HepG2 (cell line): ENCODE measurements at regions not wholly inside any gene's neighbourhood (a gene's known extent, or its start where the extent isn't known, plus 50 kb on each side); places are given as distances from the start of the nearest gene placed in this dataset.

ENCODE experiments used
- ATAC-seq: fragments of 200-7000 bp; cut with Tn5 transposase; 3 replicates; pipeline ENCODE4 v1.9.1; 2020; ENCODE audit warnings: mild to moderate bottlenecking, moderate library complexity
- BruUV-seq: library from RNA; stranded (reverse); fragments of 400-500 nt; replicated peaks from 2 replicates; lab custom pipeline; 2021; lab: Mats Ljungman, UMichigan
- CTCF ChIA-PET: fragments of 300-600 bp; formaldehyde crosslinking; extraction: SDS; loops from one replicate; lab custom pipeline; 2021; ENCODE audit warnings: low total read pairs, inconsistent platforms, low intra/inter-chr PET ratio; lab: Yijun Ruan, JAX
- POLR2A ChIA-PET: fragments of 350-600 bp; sonication (Branson Sonifier 250); formaldehyde crosslinking; loops from one replicate; lab custom pipeline; 2020; ENCODE audit warnings: antibody characterized with exemption, inconsistent platforms; lab: Yijun Ruan, JAX
- DNase-seq: peaks from one replicate; pipeline ENCODE4 v3.0.0-alpha.2; 2015; ENCODE audit warnings: low spot score
- FAIRE-seq: peaks from 3 replicates; lab custom pipeline; 2011; peaks lifted over from hg19 to GRCh38; lab: Jason Lieb, UNC
- H2AFZ ChIP-seq: one replicate; pipeline ENCODE4 v1.6.1; 2011; ENCODE audit warnings: low read length, inconsistent platforms
- H3K27ac ChIP-seq: fragments of 300-600 bp; 3 replicates; pipeline ENCODE4 v1.8.0; 2011; ENCODE audit warnings: mixed run types, mild to moderate bottlenecking, mixed read lengths, low read length, inconsistent platforms; ENCODE audit not compliant: insufficient read depth; ENCODE audit errors: extremely low read length
- H3K27me3 ChIP-seq, 2 experiments: fragments of 200-600 bp in 1 of 2; 2 replicates in 1 of 2; 3 replicates in 1 of 2; pipeline versions ENCODE4 v1.6.0 to v1.8.0; 2011; ENCODE audit warnings: low read length in 2 of 2, mild to moderate bottlenecking in 2 of 2, moderate library complexity in 2 of 2, inconsistent platforms in 1 of 2; ENCODE audit not compliant: insufficient read depth in 2 of 2, control insufficient read depth in 1 of 2
- H3K36me3 ChIP-seq, 2 experiments: fragments of 200-600 bp in 1 of 2; replicated peaks in 1 of 2; 2 replicates in 1 of 2; 3 replicates in 1 of 2; pipeline versions ENCODE4 v1.5.1 to v1.8.0; 2011; ENCODE audit warnings: low read length in 2 of 2, inconsistent platforms in 1 of 2; ENCODE audit not compliant: insufficient read depth in 2 of 2, control insufficient read depth in 1 of 2
- H3K4me1 ChIP-seq: 2 replicates; pipeline ENCODE4 v1.5.1; 2012; ENCODE audit warnings: low read length, inconsistent platforms; ENCODE audit not compliant: insufficient read depth
- H3K4me2 ChIP-seq: 2 replicates; pipeline ENCODE4 v1.6.0; 2011; ENCODE audit warnings: low read depth, low read length, inconsistent platforms
- H3K4me3 ChIP-seq, 3 experiments: fragments of 200-600 bp in 1 of 3; sonication (generic), shearing (Covaris generic) in 1 of 3; replicated peaks in 1 of 3; 2 replicates each; pipeline ENCODE4 v1.5.1; 2011 to 2016; ENCODE audit warnings: low read length in 3 of 3, inconsistent platforms in 2 of 3, low read depth in 2 of 3, mild to moderate bottlenecking in 2 of 3, control low read depth in 1 of 3, mixed read lengths in 1 of 3; ENCODE audit not compliant: insufficient read depth in 1 of 3
- H3K79me2 ChIP-seq: one replicate; pipeline ENCODE4 v1.6.1; 2011; ENCODE audit warnings: low read length, inconsistent platforms; ENCODE audit not compliant: insufficient read depth
- H3K9ac ChIP-seq: 2 replicates; pipeline ENCODE4 v1.6.0; 2011; ENCODE audit warnings: mild to moderate bottlenecking, low read depth, low read length, inconsistent platforms; ENCODE audit not compliant: insufficient read depth
- H3K9me3 ChIP-seq: 2 replicates; pipeline ENCODE4 v1.5.1; 2012; ENCODE audit warnings: mild to moderate bottlenecking, low read length
- H4K20me1 ChIP-seq: 2 replicates; pipeline ENCODE4 v1.6.0; 2011; ENCODE audit warnings: inconsistent platforms, mild to moderate bottlenecking, low read length, moderate library complexity; ENCODE audit not compliant: insufficient read depth
- FIP1L1 ChIP-seq: fragments of 200-400 bp; formaldehyde crosslinking; IDR thresholded peaks from 2 replicates; pipeline ENCODE4 v1.6.1; 2018; ENCODE audit warnings: low read depth, mild to moderate bottlenecking, low read length, moderate library complexity, borderline replicate concordance; ENCODE audit not compliant: insufficient read depth
- HNF4G ChIP-seq, 2 experiments: sonication (generic) in 1 of 2; formaldehyde crosslinking in 1 of 2; IDR thresholded peaks; 2 replicates each; pipeline versions ENCODE4 v1.4.0 to v1.6.1; 2011 to 2020; ENCODE audit warnings: borderline replicate concordance in 2 of 2, low read depth in 2 of 2, mild to moderate bottlenecking in 2 of 2, low read length in 1 of 2, missing genetic modification reagents in 1 of 2, moderate library complexity in 1 of 2
- SRSF1 ChIP-seq: fragments of 200-400 bp; formaldehyde crosslinking; optimal IDR thresholded peaks from 2 replicates; pipeline ENCODE3; 2017; ENCODE audit warnings: mild to moderate bottlenecking, low read depth, low read length, moderate library complexity
- ZNF543 ChIP-seq: sonication (generic); formaldehyde crosslinking; IDR thresholded peaks from 2 replicates; pipeline ENCODE4 v1.4.0; 2020; ENCODE audit warnings: mild to moderate bottlenecking, missing genetic modification reagents
- ZNF563 ChIP-seq: sonication (generic); formaldehyde crosslinking; IDR thresholded peaks from 2 replicates; pipeline ENCODE4 v1.8.0; 2022; ENCODE audit warnings: mild to moderate bottlenecking, moderate library complexity, missing genetic modification reagents
- ZNF564 ChIP-seq: sonication (generic); formaldehyde crosslinking; IDR thresholded peaks from 2 replicates; pipeline ENCODE4 v1.8.1; 2023; ENCODE audit warnings: mild to moderate bottlenecking, missing genetic modification reagents
- ZNF768 ChIP-seq: sonication (generic); formaldehyde crosslinking; IDR thresholded peaks from 2 replicates; pipeline ENCODE4 v1.4.0; 2020; ENCODE audit warnings: missing genetic modification reagents
- WGBS: methylation state at CpG from one replicate; pipeline ENCODE4 v1.1.6; 2017; ENCODE audit warnings: low lambda C conversion rate; 5-methylcytosine and 5-hydroxymethylcytosine counted together
- in situ Hi-C: cut with HindIII; loops from 2 replicates; pipeline ENCODE4 v1.10.0; 2017; ENCODE audit warnings: low pct_unique_long_range_greater_than_20kb; ENCODE audit not compliant: extremely low pct_ligation_motif_present
- intact Hi-C: fragments of 100-400 bp; cut with micrococcal nuclease; formaldehyde crosslinking; loops from one replicate; pipeline ENCODE4 v1.10.0; 2022; ENCODE audit not compliant: unreplicated experiment
- TF ChIP-seq, protein P1 (sequence below), 2 experiments: IDR thresholded peaks; 2 replicates each; pipeline ENCODE4 v1.6.1; 2011 to 2012; ENCODE audit warnings: low read length in 2 of 2, borderline replicate concordance in 1 of 2, low read depth in 1 of 2, mild to moderate bottlenecking in 1 of 2, moderate library complexity in 1 of 2
- TF ChIP-seq, protein P2 (sequence below): sonication (generic); formaldehyde crosslinking; IDR thresholded peaks from 2 replicates; pipeline ENCODE4 v1.8.1; 2023; ENCODE audit warnings: mild to moderate bottlenecking, moderate library complexity, missing genetic modification reagents
- TF ChIP-seq, protein P3 (sequence below): sonication (generic); formaldehyde crosslinking; IDR thresholded peaks from 2 replicates; pipeline ENCODE4 v1.5.0; 2020; ENCODE audit warnings: missing genetic modification reagents
- TF ChIP-seq, protein P4 (sequence below), 2 experiments: sonication (generic) in 1 of 2; formaldehyde crosslinking in 1 of 2; IDR thresholded peaks; 2 replicates each; pipeline versions ENCODE4 v1.5.1 to v1.6.1; 2011 to 2020; ENCODE audit warnings: borderline replicate concordance in 1 of 2, low read depth in 1 of 2, low read length in 1 of 2, mild to moderate bottlenecking in 1 of 2, missing genetic modification reagents in 1 of 2, moderate library complexity in 1 of 2
- TF ChIP-seq, protein P5 (sequence below): sonication (generic); formaldehyde crosslinking; IDR thresholded peaks from 2 replicates; pipeline ENCODE4 v1.8.1; 2023; ENCODE audit warnings: missing genetic modification reagents, mild to moderate bottlenecking, borderline replicate concordance

DNA sequence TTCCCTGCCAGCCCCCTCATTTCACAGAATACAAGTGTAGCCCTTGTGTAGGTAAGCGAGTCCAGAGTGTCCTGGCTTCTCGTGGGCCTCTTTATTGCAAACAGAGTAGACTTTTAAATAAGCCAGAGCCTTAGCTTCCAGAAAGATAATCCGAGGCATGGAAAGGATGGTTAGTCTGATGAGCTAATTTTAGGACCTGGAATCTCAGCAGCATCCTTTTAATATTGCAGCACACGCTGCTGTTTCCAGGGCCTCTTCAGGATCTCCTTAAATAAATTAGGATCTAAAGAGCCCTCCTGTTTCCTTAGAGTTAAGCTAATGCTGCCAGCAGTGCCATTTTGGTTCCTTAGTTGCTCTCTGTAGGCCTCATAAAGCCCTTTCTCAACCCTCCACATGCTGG is 99.2 kb downstream of the RFC3 start (continued):
- no peak for TF ChIP-seq HNF4G (IDR thresholded peaks at IDR 0.05; ENCODE audit: borderline replicate concordance, low read depth, low read length)
- TF ChIP-seq HNF4G (CRISPR knock-in tag; IDR thresholded peaks at IDR 0.05; ENCODE audit: borderline replicate concordance, low read depth) = no peak
- TF ChIP-seq, all 625 proteins: peak for 0

DNA sequence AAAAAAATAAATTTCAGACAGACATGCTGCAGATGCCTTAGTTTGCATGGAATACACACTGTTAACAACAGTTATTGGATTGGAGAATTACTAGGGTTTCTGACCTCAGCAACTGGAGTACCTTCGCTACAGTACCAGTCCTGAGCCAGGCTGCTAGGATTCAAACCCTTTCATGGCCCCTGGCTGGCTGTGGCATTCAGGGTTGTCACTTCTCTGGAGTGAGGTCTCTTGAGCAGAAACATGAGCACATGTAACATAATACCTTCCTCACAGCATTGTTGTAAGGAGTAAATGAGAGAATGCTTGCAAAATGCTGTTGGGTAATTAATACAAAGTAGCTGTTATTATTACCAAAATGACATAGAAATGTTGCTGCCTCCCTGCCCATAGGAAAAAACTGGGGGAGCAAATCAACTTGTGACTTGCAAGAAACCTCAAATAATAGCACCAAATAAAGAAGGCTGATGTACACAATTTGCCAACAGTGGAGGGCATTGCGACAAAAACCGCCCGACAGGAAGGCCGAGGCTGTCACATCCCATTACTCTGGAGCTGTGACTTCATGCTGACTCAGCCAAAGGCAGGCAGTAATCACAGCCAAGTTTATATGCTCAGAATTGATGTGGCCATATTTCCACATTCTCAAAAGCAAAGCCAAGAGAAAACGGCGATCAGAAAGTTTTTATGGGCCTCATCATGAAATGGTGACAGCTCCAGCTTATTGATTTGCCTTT is 100.4 kb downstream of the RFC3 start:
- POLR2A ChIA-PET = no interaction called here
- DNase-seq (no peak), FAIRE-seq (no peak), ATAC-seq (no peak)
- H3K9ac ChIP-seq = no peak overlapping the region
- BruUV-seq = no TSS peak
- no peak overlapping the region for H3K27ac ChIP-seq
- no peaks in the 10 kb centered on the region for H3K27me3 ChIP-seq
- no peak overlapping the region for H3K4me2 ChIP-seq
- H3K9me3 ChIP-seq = no peaks in the 10 kb centered on the region
- no peak overlapping the region for H3K4me3 ChIP-seq
- H3K4me1 ChIP-seq = no peaks in the 10 kb centered on the region
- no peaks in the 10 kb centered on the region for H4K20me1 ChIP-seq
- H3K36me3 ChIP-seq = no peaks in the 10 kb centered on the region
- CTCF ChIA-PET = no interaction called here
- no peak overlapping the region for H2AFZ ChIP-seq
- in situ Hi-C loops = no loop called here
- no peaks in the 10 kb centered on the region for H3K79me2 ChIP-seq
- intact Hi-C loops = no loop called here
- 100% methylated on average over 7 of the region's 7 CpGs for whole genome bisulfite sequencing
- TF ChIP-seq, protein P1, sequence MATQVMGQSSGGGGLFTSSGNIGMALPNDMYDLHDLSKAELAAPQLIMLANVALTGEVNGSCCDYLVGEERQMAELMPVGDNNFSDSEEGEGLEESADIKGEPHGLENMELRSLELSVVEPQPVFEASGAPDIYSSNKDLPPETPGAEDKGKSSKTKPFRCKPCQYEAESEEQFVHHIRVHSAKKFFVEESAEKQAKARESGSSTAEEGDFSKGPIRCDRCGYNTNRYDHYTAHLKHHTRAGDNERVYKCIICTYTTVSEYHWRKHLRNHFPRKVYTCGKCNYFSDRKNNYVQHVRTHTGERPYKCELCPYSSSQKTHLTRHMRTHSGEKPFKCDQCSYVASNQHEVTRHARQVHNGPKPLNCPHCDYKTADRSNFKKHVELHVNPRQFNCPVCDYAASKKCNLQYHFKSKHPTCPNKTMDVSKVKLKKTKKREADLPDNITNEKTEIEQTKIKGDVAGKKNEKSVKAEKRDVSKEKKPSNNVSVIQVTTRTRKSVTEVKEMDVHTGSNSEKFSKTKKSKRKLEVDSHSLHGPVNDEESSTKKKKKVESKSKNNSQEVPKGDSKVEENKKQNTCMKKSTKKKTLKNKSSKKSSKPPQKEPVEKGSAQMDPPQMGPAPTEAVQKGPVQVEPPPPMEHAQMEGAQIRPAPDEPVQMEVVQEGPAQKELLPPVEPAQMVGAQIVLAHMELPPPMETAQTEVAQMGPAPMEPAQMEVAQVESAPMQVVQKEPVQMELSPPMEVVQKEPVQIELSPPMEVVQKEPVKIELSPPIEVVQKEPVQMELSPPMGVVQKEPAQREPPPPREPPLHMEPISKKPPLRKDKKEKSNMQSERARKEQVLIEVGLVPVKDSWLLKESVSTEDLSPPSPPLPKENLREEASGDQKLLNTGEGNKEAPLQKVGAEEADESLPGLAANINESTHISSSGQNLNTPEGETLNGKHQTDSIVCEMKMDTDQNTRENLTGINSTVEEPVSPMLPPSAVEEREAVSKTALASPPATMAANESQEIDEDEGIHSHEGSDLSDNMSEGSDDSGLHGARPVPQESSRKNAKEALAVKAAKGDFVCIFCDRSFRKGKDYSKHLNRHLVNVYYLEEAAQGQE (IDR thresholded peaks at IDR 0.05; ENCODE audit: borderline replicate concordance in 1 of 2, low read depth in 1 of 2, low read length in 2 of 2) = no peak
- no peak for TF ChIP-seq ZNF543 (CRISPR knock-in tag)
- no peak for TF ChIP-seq FIP1L1
- no peak for TF ChIP-seq SRSF1
- TF ChIP-seq, protein P2, sequence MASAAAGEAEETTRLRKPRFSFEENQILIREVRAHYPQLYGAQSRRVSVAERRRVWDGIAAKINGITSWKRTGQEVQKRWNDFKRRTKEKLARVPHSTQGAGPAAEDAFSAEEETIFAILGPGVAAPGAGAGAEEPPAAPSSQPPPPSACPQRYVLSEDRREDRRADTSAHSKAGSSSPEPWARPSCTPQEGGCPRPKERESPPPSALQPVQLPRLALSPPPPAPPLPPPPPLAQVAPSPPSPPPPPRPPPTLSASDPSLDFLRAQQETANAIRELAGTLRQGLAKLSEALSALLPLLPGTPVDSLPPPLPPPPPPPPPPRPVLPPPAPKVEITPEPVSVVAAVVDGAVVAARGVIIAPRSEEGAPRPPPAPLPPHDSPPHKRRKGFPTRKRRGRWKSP (CRISPR knock-in tag) = no peak
- TF ChIP-seq, protein P3, sequence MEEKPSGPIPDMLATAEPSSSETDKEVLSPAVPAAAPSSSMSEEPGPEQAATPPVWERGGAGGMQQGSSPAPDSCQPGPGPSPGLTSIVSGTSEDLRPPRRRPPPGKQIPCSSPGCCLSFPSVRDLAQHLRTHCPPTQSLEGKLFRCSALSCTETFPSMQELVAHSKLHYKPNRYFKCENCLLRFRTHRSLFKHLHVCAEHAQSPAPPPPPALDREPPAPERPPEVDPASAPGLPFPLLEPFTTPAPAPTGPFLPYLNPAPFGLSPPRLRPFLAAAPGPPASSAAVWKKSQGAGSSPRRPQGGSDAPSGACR (CRISPR knock-in tag) = no peak
- no peak for TF ChIP-seq ZNF563 (CRISPR knock-in tag)
- TF ChIP-seq, protein P4, sequence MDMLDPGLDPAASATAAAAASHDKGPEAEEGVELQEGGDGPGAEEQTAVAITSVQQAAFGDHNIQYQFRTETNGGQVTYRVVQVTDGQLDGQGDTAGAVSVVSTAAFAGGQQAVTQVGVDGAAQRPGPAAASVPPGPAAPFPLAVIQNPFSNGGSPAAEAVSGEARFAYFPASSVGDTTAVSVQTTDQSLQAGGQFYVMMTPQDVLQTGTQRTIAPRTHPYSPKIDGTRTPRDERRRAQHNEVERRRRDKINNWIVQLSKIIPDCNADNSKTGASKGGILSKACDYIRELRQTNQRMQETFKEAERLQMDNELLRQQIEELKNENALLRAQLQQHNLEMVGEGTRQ (IDR thresholded peaks at IDR 0.05; ENCODE audit: low read depth, low read length) = no peak
- TF ChIP-seq, protein P4 (CRISPR knock-in tag; IDR thresholded peaks at IDR 0.05; ENCODE audit: borderline replicate concordance) = no peak
- TF ChIP-seq ZNF768 (CRISPR knock-in tag) = no peak
- TF ChIP-seq ZNF564 (CRISPR knock-in tag) = no peak
- TF ChIP-seq, protein P5, sequence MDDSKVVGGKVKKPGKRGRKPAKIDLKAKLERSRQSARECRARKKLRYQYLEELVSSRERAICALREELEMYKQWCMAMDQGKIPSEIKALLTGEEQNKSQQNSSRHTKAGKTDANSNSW (CRISPR knock-in tag) = no peak
